ENCODE measurements at regions not wholly inside any gene's neighbourhood (a gene's known extent, or its start where the extent isn't known, plus 50 kb on each side); places are given as distances from the start of the nearest gene placed in this dataset.

GRCh38 chr6:91045161-91045560, 458.3 kb upstream of the MAP3K7 start:
- TF ChIP-seq, protein P1, sequence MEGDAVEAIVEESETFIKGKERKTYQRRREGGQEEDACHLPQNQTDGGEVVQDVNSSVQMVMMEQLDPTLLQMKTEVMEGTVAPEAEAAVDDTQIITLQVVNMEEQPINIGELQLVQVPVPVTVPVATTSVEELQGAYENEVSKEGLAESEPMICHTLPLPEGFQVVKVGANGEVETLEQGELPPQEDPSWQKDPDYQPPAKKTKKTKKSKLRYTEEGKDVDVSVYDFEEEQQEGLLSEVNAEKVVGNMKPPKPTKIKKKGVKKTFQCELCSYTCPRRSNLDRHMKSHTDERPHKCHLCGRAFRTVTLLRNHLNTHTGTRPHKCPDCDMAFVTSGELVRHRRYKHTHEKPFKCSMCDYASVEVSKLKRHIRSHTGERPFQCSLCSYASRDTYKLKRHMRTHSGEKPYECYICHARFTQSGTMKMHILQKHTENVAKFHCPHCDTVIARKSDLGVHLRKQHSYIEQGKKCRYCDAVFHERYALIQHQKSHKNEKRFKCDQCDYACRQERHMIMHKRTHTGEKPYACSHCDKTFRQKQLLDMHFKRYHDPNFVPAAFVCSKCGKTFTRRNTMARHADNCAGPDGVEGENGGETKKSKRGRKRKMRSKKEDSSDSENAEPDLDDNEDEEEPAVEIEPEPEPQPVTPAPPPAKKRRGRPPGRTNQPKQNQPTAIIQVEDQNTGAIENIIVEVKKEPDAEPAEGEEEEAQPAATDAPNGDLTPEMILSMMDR (conservative IDR thresholded peaks at IDR 0.05 in 1 of 2, IDR thresholded peaks at IDR 0.05 in 1 of 2; ENCODE audit: extremely low read depth in 1 of 2, insufficient read depth in 1 of 2, low read depth in 1 of 2, low read length in 2 of 2), result no peak
- no peak for TF ChIP-seq EZH2 (IDR thresholded peaks at IDR 0.05; ENCODE audit: borderline replicate concordance, low read length)

Measured in mammary epithelial cell (primary cell).